ENCODE measurements at regions not wholly inside any gene's neighbourhood (a gene's known extent, or its start where the extent isn't known, plus 50 kb on each side); places are given as distances from the start of the nearest gene placed in this dataset.

DNA sequence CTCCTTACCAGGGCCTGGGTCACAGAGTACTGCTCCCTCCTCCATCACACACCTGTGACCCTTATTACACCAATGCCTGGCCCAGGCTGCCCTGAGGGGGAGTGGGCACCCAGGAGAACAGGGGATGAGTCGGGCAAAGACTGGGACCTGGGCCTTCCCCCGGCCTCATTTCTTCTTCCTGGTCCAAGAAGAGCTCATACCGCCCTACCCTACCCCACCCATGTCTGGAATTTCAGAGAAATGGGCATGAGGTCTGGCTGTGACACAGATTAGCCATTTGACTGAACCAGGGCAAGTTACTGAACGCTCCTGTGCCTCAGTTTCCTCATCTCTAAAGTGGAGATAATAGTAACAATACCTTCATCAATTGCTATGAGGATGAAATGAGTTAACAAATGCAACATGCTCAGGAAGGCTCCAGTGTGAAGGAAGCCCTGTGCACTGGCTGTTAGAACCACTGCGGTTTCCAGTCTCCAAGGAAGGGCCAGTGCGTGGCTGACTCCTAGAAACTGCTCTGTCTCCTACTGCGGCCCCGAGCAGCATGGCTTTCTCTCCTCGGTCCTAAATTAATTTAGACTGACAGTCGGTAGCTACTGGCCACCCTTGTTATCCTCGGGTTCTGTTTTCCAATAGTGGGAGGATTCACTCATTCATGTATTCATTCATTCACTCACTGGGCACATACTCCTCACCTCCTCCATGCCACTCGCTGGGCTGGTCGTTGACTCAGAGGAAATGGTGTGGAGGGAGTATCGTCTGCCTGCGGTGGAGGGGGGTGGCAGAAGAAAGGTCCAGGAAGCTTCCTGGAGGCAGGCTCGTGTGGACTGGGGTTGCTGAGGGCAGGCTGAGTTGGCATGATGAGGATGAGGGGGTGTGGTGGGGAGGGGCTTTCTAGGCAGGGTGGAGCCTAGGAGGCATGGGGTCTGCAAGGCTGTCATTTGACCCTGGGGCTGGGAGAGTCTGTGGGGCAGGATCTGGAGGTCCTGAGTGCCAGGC, 175.6 kb downstream of the GLI2 start:
- Histone ChIP-seq H3K36me3 (ENCODE audit: insufficient read depth, low read length) (no peaks in the 10 kb centered on the region), H4K20me1 (ENCODE audit: insufficient read depth, low read length, poor library complexity, severe bottlenecking) (no peaks in the 10 kb centered on the region), H3K27me3 (ENCODE audit: insufficient read depth, low read length, poor library complexity, severe bottlenecking) (no peaks in the 10 kb centered on the region), H3K4me1 (ENCODE audit: insufficient read depth, low read length, poor library complexity, severe bottlenecking) (no peaks in the 10 kb centered on the region), H3K9me2 (replicated peaks; ENCODE audit: low read depth, low read length) (no peaks in the 10 kb centered on the region), H3K4me3 (ENCODE audit: low read length, poor library complexity, severe bottlenecking) (no peak overlapping the region), H3K79me2 (ENCODE audit: insufficient read depth, low read length) (no peaks in the 10 kb centered on the region), H2AFZ (ENCODE audit: low read length) (no peak overlapping the region), H3K9ac (ENCODE audit: low read depth, low read length, poor library complexity, severe bottlenecking) (no peak overlapping the region), H3K9me3 (ENCODE audit: insufficient read depth, low read depth, low read length) (no peaks in the 10 kb centered on the region), H3F3A (ENCODE audit: low read depth) (no peaks in the 10 kb centered on the region), H3K4me2 (ENCODE audit: low read depth, low read length, poor library complexity, severe bottlenecking) (no peak overlapping the region)
- TF ChIP-seq, protein P1, sequence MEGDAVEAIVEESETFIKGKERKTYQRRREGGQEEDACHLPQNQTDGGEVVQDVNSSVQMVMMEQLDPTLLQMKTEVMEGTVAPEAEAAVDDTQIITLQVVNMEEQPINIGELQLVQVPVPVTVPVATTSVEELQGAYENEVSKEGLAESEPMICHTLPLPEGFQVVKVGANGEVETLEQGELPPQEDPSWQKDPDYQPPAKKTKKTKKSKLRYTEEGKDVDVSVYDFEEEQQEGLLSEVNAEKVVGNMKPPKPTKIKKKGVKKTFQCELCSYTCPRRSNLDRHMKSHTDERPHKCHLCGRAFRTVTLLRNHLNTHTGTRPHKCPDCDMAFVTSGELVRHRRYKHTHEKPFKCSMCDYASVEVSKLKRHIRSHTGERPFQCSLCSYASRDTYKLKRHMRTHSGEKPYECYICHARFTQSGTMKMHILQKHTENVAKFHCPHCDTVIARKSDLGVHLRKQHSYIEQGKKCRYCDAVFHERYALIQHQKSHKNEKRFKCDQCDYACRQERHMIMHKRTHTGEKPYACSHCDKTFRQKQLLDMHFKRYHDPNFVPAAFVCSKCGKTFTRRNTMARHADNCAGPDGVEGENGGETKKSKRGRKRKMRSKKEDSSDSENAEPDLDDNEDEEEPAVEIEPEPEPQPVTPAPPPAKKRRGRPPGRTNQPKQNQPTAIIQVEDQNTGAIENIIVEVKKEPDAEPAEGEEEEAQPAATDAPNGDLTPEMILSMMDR (conservative IDR thresholded peaks at IDR 0.05; ENCODE audit: low read length), result no peak
- no peak for TF ChIP-seq EZH2phosphoT487 (IDR thresholded peaks at IDR 0.05; ENCODE audit: borderline replicate concordance)

DNA sequence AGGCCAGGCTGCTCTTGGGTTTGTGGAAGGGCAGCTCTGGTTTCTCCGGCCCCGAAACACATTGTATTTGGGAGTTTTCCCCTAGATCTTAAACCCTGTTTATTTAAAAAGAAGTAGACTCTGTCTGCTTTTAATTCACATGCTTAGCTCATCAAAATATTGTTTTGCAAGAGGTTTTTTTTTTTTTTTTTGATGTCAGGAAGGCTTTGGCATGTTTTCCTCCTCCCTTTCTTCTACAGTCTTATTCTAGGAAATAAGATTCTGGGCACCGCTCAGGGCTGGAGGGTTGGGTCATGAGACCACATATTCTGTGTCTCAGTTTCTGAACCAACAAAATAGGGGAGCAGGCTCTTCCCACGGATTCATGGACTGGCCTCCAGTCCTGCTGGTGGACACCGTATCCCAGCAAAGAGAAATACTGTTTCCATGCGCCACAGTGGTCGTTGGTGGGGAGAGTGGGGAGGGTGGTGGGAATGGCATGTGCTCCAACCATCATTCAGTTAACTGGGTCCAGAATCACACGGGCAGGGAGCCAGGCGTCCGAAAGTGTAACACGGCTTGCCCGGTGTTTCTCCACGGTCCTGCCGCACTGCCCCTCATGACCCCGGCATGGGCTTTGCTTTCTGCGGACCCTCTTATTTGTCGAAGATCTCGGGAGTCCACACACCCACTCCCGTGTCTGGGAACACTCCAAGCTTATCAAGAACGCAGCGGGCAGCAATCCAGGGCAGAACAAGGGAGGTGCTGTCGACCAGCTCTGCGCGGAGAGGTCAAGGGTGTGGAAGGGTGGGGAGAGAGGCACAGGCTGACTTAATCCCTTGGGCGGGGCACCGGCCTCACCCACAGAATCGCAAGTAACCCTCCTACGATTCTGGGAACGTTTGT, 176.7 kb downstream of the GLI2 start:
- H3K9ac ChIP-seq (ENCODE audit: low read depth, low read length, poor library complexity, severe bottlenecking), result no peak overlapping the region
- H3K27me3 ChIP-seq (ENCODE audit: insufficient read depth, low read length, poor library complexity, severe bottlenecking), result no peaks in the 10 kb centered on the region
- H4K20me1 ChIP-seq (ENCODE audit: insufficient read depth, low read length, poor library complexity, severe bottlenecking), result no peaks in the 10 kb centered on the region
- TF ChIP-seq, protein P1 (conservative IDR thresholded peaks at IDR 0.05; ENCODE audit: low read length), result no peak
- TF ChIP-seq EZH2phosphoT487 (IDR thresholded peaks at IDR 0.05; ENCODE audit: borderline replicate concordance), result no peak
- H3K9me3 ChIP-seq (ENCODE audit: insufficient read depth, low read depth, low read length), result no peaks in the 10 kb centered on the region
- H3K4me2 ChIP-seq (ENCODE audit: low read depth, low read length, poor library complexity, severe bottlenecking), result no peak overlapping the region
- H2AFZ ChIP-seq (ENCODE audit: low read length), result no peak overlapping the region
- H3K9me2 ChIP-seq (replicated peaks; ENCODE audit: low read depth, low read length), result no peaks in the 10 kb centered on the region
- H3K79me2 ChIP-seq (ENCODE audit: insufficient read depth, low read length), result no peaks in the 10 kb centered on the region
- no peaks in the 10 kb centered on the region for H3F3A ChIP-seq (ENCODE audit: low read depth)
- no peaks in the 10 kb centered on the region for H3K4me1 ChIP-seq (ENCODE audit: insufficient read depth, low read length, poor library complexity, severe bottlenecking)
- no peaks in the 10 kb centered on the region for H3K36me3 ChIP-seq (ENCODE audit: insufficient read depth, low read length)
- no peak overlapping the region for H3K4me3 ChIP-seq (ENCODE audit: low read length, poor library complexity, severe bottlenecking)

DNA sequence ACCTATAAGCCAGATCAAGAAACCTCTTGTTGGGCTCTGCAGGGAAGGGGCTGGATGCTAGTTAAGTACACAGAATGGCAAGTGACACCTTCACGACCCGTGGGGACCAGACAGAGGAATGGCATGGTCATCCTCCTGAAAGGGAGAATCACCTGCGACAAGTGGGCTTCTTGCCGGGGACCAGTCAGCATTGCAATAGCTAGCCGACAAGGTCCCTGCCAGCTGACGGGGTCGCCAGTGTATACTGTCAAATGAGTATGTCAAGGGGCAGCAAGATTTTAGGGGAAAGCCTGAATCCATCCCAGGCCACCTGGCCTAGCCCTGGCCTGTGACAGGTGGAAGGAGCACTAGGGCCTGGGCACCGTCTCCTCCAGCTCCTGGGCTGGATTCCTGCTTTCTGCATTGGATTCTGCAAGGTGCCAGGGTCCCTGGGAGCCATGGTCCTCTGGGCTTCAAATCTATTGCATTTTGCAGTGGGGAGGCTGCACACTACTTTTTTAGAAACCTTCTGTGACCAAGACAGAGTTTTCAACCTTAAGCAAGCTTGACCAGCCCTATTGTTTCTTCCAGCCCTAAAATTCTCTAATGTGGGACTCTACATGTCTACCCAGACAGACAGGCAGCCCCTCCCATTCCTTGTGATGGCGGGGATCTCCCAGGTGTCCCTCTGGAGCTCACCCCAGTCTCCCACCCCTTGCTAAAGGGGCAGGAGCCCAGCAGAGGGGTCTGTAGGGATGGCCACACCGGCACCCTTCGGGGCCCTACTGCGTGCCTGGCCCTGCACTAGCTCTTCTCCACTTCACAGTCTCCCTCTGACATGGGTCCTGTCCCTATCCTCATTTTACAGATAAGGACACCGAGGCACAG, 178.5 kb downstream of the GLI2 start:
- H3K36me3 ChIP-seq (ENCODE audit: insufficient read depth, low read length), result no peaks in the 10 kb centered on the region
- no peaks in the 10 kb centered on the region for H3K4me1 ChIP-seq (ENCODE audit: insufficient read depth, low read length, poor library complexity, severe bottlenecking)
- H3F3A ChIP-seq (ENCODE audit: low read depth), result no peaks in the 10 kb centered on the region
- no peaks in the 10 kb centered on the region for H4K20me1 ChIP-seq (ENCODE audit: insufficient read depth, low read length, poor library complexity, severe bottlenecking)
- H2AFZ ChIP-seq (ENCODE audit: low read length), result no peak overlapping the region
- no peak overlapping the region for H3K4me3 ChIP-seq (ENCODE audit: low read length, poor library complexity, severe bottlenecking)
- no peaks in the 10 kb centered on the region for H3K9me2 ChIP-seq (replicated peaks; ENCODE audit: low read depth, low read length)
- H3K4me2 ChIP-seq (ENCODE audit: low read depth, low read length, poor library complexity, severe bottlenecking), result no peak overlapping the region
- TF ChIP-seq, protein P1 (conservative IDR thresholded peaks at IDR 0.05; ENCODE audit: low read length), result no peak
- no peak for TF ChIP-seq EZH2phosphoT487 (IDR thresholded peaks at IDR 0.05; ENCODE audit: borderline replicate concordance)
- H3K9me3 ChIP-seq (ENCODE audit: insufficient read depth, low read depth, low read length), result no peaks in the 10 kb centered on the region
- H3K79me2 ChIP-seq (ENCODE audit: insufficient read depth, low read length), result no peaks in the 10 kb centered on the region
- no peaks in the 10 kb centered on the region for H3K27me3 ChIP-seq (ENCODE audit: insufficient read depth, low read length, poor library complexity, severe bottlenecking)
- H3K9ac ChIP-seq (ENCODE audit: low read depth, low read length, poor library complexity, severe bottlenecking), result no peak overlapping the region
